Endothelial cell of umbilical vein (primary cell): ENCODE measurements at regions not wholly inside any gene's neighbourhood (a gene's known extent, or its start where the extent isn't known, plus 50 kb on each side); places are given as distances from the start of the nearest gene placed in this dataset.

Experiments used
- JUN ChIP-seq: IDR thresholded peaks from 2 replicates; pipeline ENCODE4 v1.6.1; 2011; ENCODE audit warnings: borderline replicate concordance, low read depth; ENCODE audit not compliant: insufficient read length, insufficient read depth
- MAX ChIP-seq: IDR thresholded peaks from 2 replicates; pipeline ENCODE4 v1.6.1; 2011; ENCODE audit not compliant: insufficient read depth, insufficient read length
- POLR2A ChIP-seq: IDR thresholded peaks from 2 replicates; pipeline ENCODE4 v1.6.1; 2012; ENCODE audit warnings: low read depth, mild to moderate bottlenecking, control low read depth, low read length
- TF ChIP-seq, protein P1 (sequence below), 2 donors: IDR thresholded peaks; 1 replicate in 1 of 2; 2 replicates in 1 of 2; pipeline ENCODE4 v1.5.1; 2011; ENCODE audit warnings: low read length in 2 of 2, mild to moderate bottlenecking in 2 of 2, moderate library complexity in 2 of 2, control low read depth in 1 of 2, inconsistent platforms in 1 of 2, low read depth in 1 of 2; ENCODE audit not compliant: insufficient read depth in 1 of 2; ENCODE audit errors: extremely low read depth in 1 of 2

DNA sequence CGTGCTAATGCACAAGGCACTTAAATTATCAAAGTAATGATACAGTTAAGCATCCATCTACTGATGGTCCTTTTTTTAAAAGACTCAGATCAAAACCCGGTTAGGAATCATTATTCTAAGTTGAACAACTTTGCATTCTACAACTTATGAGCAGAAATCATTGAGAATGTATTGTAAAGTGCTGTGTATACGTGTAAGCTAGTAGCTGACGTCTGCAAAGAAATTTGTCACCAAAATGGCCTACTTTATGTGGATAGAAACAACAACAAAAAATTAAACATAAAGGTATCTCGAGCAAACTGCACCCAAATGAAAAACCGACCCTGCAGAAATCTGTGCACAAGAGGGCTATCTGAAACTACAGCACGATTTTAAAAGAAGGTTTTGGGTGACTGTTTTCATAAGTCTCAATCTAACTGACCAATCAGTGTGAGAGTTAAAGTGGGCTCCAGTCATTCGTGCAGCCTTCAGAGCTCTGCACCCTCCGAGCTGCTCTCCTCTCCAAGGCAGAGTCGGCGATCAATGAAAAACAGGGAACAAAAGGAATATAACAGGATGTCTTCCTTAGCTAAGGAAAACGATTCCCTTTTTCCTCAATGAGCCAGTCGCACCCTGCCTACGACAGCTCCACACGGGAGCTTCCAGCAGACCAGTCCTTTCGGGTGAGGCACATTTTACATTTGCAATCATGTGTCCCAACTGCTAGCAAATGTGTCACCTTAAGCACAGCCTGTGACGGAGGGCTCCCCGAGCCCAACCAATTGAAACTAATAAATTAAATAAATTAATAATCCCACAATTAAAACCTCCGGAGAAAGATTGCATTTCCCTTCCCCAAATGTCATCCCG lies 200.7 kb upstream of the FOXN3 start:
- TF ChIP-seq POLR2A (no peak), JUN (no peak), MAX (no peak)
- TF ChIP-seq, protein P1, sequence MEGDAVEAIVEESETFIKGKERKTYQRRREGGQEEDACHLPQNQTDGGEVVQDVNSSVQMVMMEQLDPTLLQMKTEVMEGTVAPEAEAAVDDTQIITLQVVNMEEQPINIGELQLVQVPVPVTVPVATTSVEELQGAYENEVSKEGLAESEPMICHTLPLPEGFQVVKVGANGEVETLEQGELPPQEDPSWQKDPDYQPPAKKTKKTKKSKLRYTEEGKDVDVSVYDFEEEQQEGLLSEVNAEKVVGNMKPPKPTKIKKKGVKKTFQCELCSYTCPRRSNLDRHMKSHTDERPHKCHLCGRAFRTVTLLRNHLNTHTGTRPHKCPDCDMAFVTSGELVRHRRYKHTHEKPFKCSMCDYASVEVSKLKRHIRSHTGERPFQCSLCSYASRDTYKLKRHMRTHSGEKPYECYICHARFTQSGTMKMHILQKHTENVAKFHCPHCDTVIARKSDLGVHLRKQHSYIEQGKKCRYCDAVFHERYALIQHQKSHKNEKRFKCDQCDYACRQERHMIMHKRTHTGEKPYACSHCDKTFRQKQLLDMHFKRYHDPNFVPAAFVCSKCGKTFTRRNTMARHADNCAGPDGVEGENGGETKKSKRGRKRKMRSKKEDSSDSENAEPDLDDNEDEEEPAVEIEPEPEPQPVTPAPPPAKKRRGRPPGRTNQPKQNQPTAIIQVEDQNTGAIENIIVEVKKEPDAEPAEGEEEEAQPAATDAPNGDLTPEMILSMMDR (IDR thresholded peaks at IDR 0.05; ENCODE audit: extremely low read depth in 1 of 2, insufficient read depth in 1 of 2, low read depth in 1 of 2, low read length in 2 of 2): no peak
